ENCODE measurements at regions not wholly inside any gene's neighbourhood (a gene's known extent, or its start where the extent isn't known, plus 50 kb on each side); places are given as distances from the start of the nearest gene placed in this dataset.

DNA sequence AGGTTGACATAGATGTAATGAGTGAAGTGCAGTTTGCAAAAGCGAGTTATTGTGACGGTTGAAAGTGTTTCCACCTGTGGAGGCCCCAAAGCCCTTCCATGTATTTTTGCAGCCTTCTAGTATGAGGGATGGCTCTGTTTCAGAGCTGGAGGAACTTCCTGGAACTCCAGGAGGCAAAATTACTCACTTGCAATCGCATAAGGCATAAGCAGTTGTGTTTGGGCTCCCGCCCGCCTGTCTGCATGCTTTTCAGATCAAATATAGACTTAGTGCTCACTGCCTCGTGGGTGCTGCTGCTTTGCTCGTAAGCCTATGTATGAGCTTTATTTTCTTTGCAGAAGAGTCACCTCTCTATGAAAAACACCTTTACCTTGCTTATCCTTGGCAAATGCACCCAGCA lies 146.8 kb upstream of the LARGE1 start:
- no peaks in the 10 kb centered on the region for H3K79me2 ChIP-seq (ENCODE audit: insufficient read depth, low read length)
- H3K27me3 ChIP-seq (ENCODE audit: control insufficient read depth in 1 of 2, insufficient read depth in 2 of 2, low read length in 2 of 2) = peaks cover 0 to 15% of the 10 kb centered on the region in 2 experiments; a peak in 4 of 5 replicates
- no peaks in the 10 kb centered on the region for H3K4me1 ChIP-seq (ENCODE audit: insufficient read depth, low read length)
- in situ Hi-C loops (cut with HindIII; ENCODE audit: extremely low pct_ligation_motif_present, low pct_unique_long_range_greater_than_20kb) (no loop called here), intact Hi-C loops (cut with micrococcal nuclease; ENCODE audit: unreplicated experiment) (no loop called here)
- no peaks in the 10 kb centered on the region for H3K36me3 ChIP-seq (replicated peaks in 1 of 2; ENCODE audit: control insufficient read depth in 1 of 2, insufficient read depth in 2 of 2, low read length in 2 of 2)
- no peak overlapping the region for H3K27ac ChIP-seq (ENCODE audit: extremely low read length, insufficient read depth, low read length)
- ChIA-PET POLR2A (no interaction called here), CTCF (ENCODE audit: low intra/inter-chr PET ratio, low total read pairs) (no interaction called here)
- H4K20me1 ChIP-seq (ENCODE audit: insufficient read depth, low read length) = no peaks in the 10 kb centered on the region
- WGBS (ENCODE audit: low lambda C conversion rate) = under 1% methylated on average over 7 of the region's 7 CpGs
- ATAC-seq (no peak), FAIRE-seq (no peak), DNase-seq (ENCODE audit: low spot score) (no peak)
- no peak overlapping the region for H2AFZ ChIP-seq (ENCODE audit: low read length)
- H3K9me3 ChIP-seq (ENCODE audit: low read length) = no peaks in the 10 kb centered on the region
- no peak overlapping the region for H3K9ac ChIP-seq (ENCODE audit: insufficient read depth, low read depth, low read length)
- H3K4me3 ChIP-seq (replicated peaks in 1 of 3; ENCODE audit: insufficient read depth in 1 of 3, low read depth in 2 of 3, low read length in 3 of 3) = no peak overlapping the region
- no TSS peak for BruUV-seq (replicated peaks)
- H3K4me2 ChIP-seq (ENCODE audit: low read depth, low read length) = no peak overlapping the region
- TF ChIP-seq, protein P1, sequence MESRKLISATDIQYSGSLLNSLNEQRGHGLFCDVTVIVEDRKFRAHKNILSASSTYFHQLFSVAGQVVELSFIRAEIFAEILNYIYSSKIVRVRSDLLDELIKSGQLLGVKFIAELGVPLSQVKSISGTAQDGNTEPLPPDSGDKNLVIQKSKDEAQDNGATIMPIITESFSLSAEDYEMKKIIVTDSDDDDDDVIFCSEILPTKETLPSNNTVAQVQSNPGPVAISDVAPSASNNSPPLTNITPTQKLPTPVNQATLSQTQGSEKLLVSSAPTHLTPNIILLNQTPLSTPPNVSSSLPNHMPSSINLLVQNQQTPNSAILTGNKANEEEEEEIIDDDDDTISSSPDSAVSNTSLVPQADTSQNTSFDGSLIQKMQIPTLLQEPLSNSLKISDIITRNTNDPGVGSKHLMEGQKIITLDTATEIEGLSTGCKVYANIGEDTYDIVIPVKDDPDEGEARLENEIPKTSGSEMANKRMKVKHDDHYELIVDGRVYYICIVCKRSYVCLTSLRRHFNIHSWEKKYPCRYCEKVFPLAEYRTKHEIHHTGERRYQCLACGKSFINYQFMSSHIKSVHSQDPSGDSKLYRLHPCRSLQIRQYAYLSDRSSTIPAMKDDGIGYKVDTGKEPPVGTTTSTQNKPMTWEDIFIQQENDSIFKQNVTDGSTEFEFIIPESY (CRISPR knock-in tag; IDR thresholded peaks at IDR 0.05) = no peak
- TF ChIP-seq, protein P2, sequence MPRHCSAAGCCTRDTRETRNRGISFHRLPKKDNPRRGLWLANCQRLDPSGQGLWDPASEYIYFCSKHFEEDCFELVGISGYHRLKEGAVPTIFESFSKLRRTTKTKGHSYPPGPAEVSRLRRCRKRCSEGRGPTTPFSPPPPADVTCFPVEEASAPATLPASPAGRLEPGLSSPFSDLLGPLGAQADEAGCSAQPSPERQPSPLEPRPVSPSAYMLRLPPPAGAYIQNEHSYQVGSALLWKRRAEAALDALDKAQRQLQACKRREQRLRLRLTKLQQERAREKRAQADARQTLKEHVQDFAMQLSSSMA (CRISPR knock-in tag; IDR thresholded peaks at IDR 0.05) = no peak
- TF ChIP-seq, protein P3, sequence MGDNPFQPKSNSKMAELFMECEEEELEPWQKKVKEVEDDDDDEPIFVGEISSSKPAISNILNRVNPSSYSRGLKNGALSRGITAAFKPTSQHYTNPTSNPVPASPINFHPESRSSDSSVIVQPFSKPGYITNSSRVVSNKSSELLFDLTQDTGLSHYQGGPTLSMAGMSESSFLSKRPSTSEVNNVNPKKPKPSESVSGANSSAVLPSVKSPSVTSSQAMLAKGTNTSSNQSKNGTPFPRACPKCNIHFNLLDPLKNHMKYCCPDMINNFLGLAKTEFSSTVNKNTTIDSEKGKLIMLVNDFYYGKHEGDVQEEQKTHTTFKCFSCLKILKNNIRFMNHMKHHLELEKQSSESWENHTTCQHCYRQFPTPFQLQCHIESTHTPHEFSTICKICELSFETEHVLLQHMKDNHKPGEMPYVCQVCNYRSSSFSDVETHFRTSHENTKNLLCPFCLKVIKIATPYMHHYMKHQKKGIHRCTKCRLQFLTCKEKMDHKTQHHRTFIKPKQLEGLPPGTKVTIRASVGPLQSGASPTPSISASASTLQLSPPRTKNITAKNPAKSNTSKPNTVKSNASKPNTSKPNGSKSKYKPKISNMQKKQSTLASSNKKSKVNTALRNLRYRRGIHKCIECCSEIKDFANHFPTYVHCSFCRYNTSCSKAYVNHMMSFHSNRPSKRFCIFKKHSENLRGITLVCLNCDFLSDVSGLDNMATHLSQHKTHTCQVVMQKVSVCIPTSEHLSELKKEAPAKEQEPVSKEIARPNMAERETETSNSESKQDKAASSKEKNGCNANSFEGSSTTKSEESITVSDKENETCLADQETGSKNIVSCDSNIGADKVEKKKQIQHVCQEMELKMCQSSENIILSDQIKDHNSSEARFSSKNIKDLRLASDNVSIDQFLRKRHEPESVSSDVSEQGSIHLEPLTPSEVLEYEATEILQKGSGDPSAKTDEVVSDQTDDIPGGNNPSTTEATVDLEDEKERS (CRISPR knock-in tag; IDR thresholded peaks at IDR 0.05) = no peak
- no peak for TF ChIP-seq ZNF382 (CRISPR knock-in tag; IDR thresholded peaks at IDR 0.05; ENCODE audit: borderline replicate concordance)
- no peak for TF ChIP-seq CREB1 (IDR thresholded peaks at IDR 0.05)
- TF ChIP-seq CREB1 (CRISPR knock-in tag; IDR thresholded peaks at IDR 0.05) = no peak
- TF ChIP-seq ZMYM4 (CRISPR knock-in tag; IDR thresholded peaks at IDR 0.05) = no peak
- TF ChIP-seq SRSF1 (optimal IDR thresholded peaks at IDR 0.05; ENCODE audit: low read depth, low read length) = no peak
- TF ChIP-seq, protein P4, sequence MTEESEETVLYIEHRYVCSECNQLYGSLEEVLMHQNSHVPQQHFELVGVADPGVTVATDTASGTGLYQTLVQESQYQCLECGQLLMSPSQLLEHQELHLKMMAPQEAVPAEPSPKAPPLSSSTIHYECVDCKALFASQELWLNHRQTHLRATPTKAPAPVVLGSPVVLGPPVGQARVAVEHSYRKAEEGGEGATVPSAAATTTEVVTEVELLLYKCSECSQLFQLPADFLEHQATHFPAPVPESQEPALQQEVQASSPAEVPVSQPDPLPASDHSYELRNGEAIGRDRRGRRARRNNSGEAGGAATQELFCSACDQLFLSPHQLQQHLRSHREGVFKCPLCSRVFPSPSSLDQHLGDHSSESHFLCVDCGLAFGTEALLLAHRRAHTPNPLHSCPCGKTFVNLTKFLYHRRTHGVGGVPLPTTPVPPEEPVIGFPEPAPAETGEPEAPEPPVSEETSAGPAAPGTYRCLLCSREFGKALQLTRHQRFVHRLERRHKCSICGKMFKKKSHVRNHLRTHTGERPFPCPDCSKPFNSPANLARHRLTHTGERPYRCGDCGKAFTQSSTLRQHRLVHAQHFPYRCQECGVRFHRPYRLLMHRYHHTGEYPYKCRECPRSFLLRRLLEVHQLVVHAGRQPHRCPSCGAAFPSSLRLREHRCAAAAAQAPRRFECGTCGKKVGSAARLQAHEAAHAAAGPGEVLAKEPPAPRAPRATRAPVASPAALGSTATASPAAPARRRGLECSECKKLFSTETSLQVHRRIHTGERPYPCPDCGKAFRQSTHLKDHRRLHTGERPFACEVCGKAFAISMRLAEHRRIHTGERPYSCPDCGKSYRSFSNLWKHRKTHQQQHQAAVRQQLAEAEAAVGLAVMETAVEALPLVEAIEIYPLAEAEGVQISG (CRISPR knock-in tag; IDR thresholded peaks at IDR 0.05) = no peak
- no peak for TF ChIP-seq ZZZ3 (CRISPR knock-in tag; IDR thresholded peaks at IDR 0.05; ENCODE audit: borderline replicate concordance)
- no peak for TF ChIP-seq BRCA1 (CRISPR knock-in tag; IDR thresholded peaks at IDR 0.05)
- TF ChIP-seq ESRRA (CRISPR knock-in tag; IDR thresholded peaks at IDR 0.05; ENCODE audit: low read depth) = no peak
- TF ChIP-seq RFXAP (CRISPR knock-in tag; IDR thresholded peaks at IDR 0.05; ENCODE audit: borderline replicate concordance) = no peak
- no peak for TF ChIP-seq ELF3 (CRISPR knock-in tag; IDR thresholded peaks at IDR 0.05)
- TF ChIP-seq TOE1 (CRISPR knock-in tag; IDR thresholded peaks at IDR 0.05) = no peak
- TF ChIP-seq ZNF468 (CRISPR knock-in tag; IDR thresholded peaks at IDR 0.05) = no peak
- no peak for TF ChIP-seq ZFP41 (CRISPR knock-in tag; IDR thresholded peaks at IDR 0.05; ENCODE audit: borderline replicate concordance)
- no peak for TF ChIP-seq ZNF251 (CRISPR knock-in tag; IDR thresholded peaks at IDR 0.05)
- TF ChIP-seq, protein P5, sequence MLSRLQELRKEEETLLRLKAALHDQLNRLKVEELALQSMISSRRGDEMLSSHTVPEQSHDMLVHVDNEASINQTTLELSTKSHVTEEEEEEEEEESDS (CRISPR knock-in tag; IDR thresholded peaks at IDR 0.05; ENCODE audit: borderline replicate concordance) = no peak

Measured in HepG2 (cell line).